Endothelial cell of umbilical vein (primary cell): ENCODE measurements at regions not wholly inside any gene's neighbourhood (a gene's known extent, or its start where the extent isn't known, plus 50 kb on each side); places are given as distances from the start of the nearest gene placed in this dataset.

Experiments
- BruUV-seq: library from RNA; stranded (reverse); fragments of 400-500 nt; replicated peaks from 2 replicates; lab custom pipeline; 2021; lab: Mats Ljungman, UMichigan
- CTCF ChIA-PET: fragments of 300-600, 350-600 bp; sonication (Branson Sonifier 250); formaldehyde crosslinking; loops from one replicate; lab custom pipeline; 2021; ENCODE audit warnings: antibody characterized with exemption, inconsistent platforms; lab: Charles Lee
- POLR2A ChIA-PET: fragments of 300-600, 350-600 bp; sonication (Branson Sonifier 250); formaldehyde crosslinking; loops from one replicate; lab custom pipeline; 2021; ENCODE audit warnings: antibody characterized with exemption, inconsistent platforms; lab: Charles Lee
- DNase-seq: peaks from one replicate; pipeline ENCODE4 v3.0.0-alpha.2; 2011; ENCODE audit warnings: low read depth, low spot score
- FAIRE-seq: peaks from 2 replicates; lab custom pipeline; 2011; peaks lifted over from hg19 to GRCh38; lab: Jason Lieb, UNC
- H2AFZ ChIP-seq: 2 replicates; pipeline ENCODE4 v1.6.0; 2012; ENCODE audit warnings: low read depth, low read length, control low read depth, inconsistent platforms
- H3K27ac ChIP-seq: 2 replicates; pipeline ENCODE4 v1.5.1; 2011; ENCODE audit warnings: low read depth, mild to moderate bottlenecking, control low read depth, low read length, moderate library complexity; ENCODE audit not compliant: insufficient read depth
- H3K27me3 ChIP-seq, 2 experiments: 2 replicates each; pipeline versions ENCODE4 v1.6.0 to v1.6.1; 2011; ENCODE audit warnings: low read length in 2 of 2, mixed read lengths in 1 of 2; ENCODE audit not compliant: control insufficient read depth in 2 of 2, insufficient read depth in 2 of 2
- H3K36me3 ChIP-seq, 2 experiments: 2 replicates in 1 of 2; 3 replicates in 1 of 2; pipeline ENCODE4 v1.5.1; 2011; ENCODE audit warnings: low read length in 2 of 2, mild to moderate bottlenecking in 1 of 2, moderate library complexity in 1 of 2; ENCODE audit not compliant: control insufficient read depth in 2 of 2, insufficient read depth in 2 of 2; ENCODE audit errors: extremely low read depth in 1 of 2
- H3K4me1 ChIP-seq: 3 replicates; pipeline ENCODE4 v1.5.1; 2011; ENCODE audit warnings: mild to moderate bottlenecking, low read length; ENCODE audit not compliant: control insufficient read depth, insufficient read depth; ENCODE audit errors: extremely low read depth
- H3K4me2 ChIP-seq: 2 replicates; pipeline ENCODE4 v1.6.1; 2011; ENCODE audit warnings: low read length, control low read depth, mixed read lengths; ENCODE audit not compliant: insufficient read depth
- H3K4me3 ChIP-seq, 3 experiments: fragments of 200-600 bp in 1 of 3; sonication (generic), shearing (Covaris generic) in 1 of 3; replicated peaks in 1 of 3; 2 replicates each; pipeline ENCODE4 v1.5.1; 2011 to 2016; ENCODE audit warnings: control low read depth in 3 of 3, low read length in 3 of 3, mild to moderate bottlenecking in 2 of 3, inconsistent platforms in 1 of 3, low read depth in 1 of 3, moderate library complexity in 1 of 3; ENCODE audit not compliant: insufficient read depth in 1 of 3
- H3K79me2 ChIP-seq: 2 replicates; pipeline ENCODE4 v1.6.0; 2012; ENCODE audit warnings: low read length, inconsistent platforms; ENCODE audit not compliant: control insufficient read depth, insufficient read depth
- H3K9ac ChIP-seq: replicated peaks from 2 replicates; pipeline ENCODE3; 2011; ENCODE audit warnings: low read length, control low read depth; ENCODE audit not compliant: insufficient read depth; ENCODE audit errors: extremely low read depth
- H3K9me1 ChIP-seq: replicated peaks from 3 replicates; pipeline ENCODE4 v1.6.0; 2011; ENCODE audit warnings: mild to moderate bottlenecking, low read length; ENCODE audit not compliant: control insufficient read depth, insufficient read depth; ENCODE audit errors: extremely low read depth
- H3K9me3 ChIP-seq: replicated peaks from 2 replicates; pipeline ENCODE4 v1.5.1; 2012; ENCODE audit warnings: low read length, inconsistent platforms; ENCODE audit not compliant: control insufficient read depth, insufficient read depth
- H4K20me1 ChIP-seq: replicated peaks from 2 replicates; pipeline ENCODE3; 2011; ENCODE audit warnings: mild to moderate bottlenecking, low read length; ENCODE audit not compliant: control insufficient read depth, insufficient read depth; ENCODE audit errors: extremely low read depth
- EZH2 ChIP-seq: IDR thresholded peaks from 2 replicates; pipeline ENCODE4 v1.6.1; 2012; ENCODE audit warnings: borderline replicate concordance, low read depth, mild to moderate bottlenecking, moderate library complexity, low read length, inconsistent platforms; ENCODE audit not compliant: severe bottlenecking
- FOS ChIP-seq: IDR thresholded peaks from 2 replicates; pipeline ENCODE4 v1.6.1; 2011; ENCODE audit warnings: mild to moderate bottlenecking, low read length, moderate library complexity, borderline replicate concordance; ENCODE audit not compliant: insufficient read depth
- GATA2 ChIP-seq: IDR thresholded peaks from 2 replicates; pipeline ENCODE4 v1.7.0; 2011; ENCODE audit warnings: low read depth, mild to moderate bottlenecking, moderate library complexity, mixed read lengths, low read length; ENCODE audit not compliant: insufficient read length, insufficient read depth
- JUN ChIP-seq: IDR thresholded peaks from 2 replicates; pipeline ENCODE4 v1.6.1; 2011; ENCODE audit warnings: borderline replicate concordance, low read depth; ENCODE audit not compliant: insufficient read length, insufficient read depth
- MYC ChIP-seq: IDR thresholded peaks from one replicate; pipeline ENCODE4 v1.6.1; 2011; ENCODE audit warnings: mild to moderate bottlenecking, low read depth, low read length
- POLR2A ChIP-seq: IDR thresholded peaks from 2 replicates; pipeline ENCODE4 v1.6.1; 2012; ENCODE audit warnings: low read depth, mild to moderate bottlenecking, control low read depth, low read length
- POLR2AphosphoS5 ChIP-seq: IDR thresholded peaks from 2 replicates; pipeline ENCODE4 v1.6.1; 2012; ENCODE audit warnings: low read depth, mild to moderate bottlenecking, control low read depth, low read length, moderate library complexity; ENCODE audit not compliant: insufficient read depth
- dilution Hi-C: fragments of 300-500 bp; cut with MboI; formaldehyde crosslinking; loops from one replicate; pipeline ENCODE4 v1.15.0; 2019; ENCODE audit warnings: low sequenced_read_pairs; ENCODE audit not compliant: extremely low pct_ligation_motif_present
- intact Hi-C: fragments of 100-400 bp; cut with micrococcal nuclease; formaldehyde crosslinking; loops from one replicate; pipeline ENCODE4 v1.10.0; 2022
- TF ChIP-seq, protein P1 (sequence below): IDR thresholded peaks from 2 replicates; pipeline ENCODE4 v1.6.1; 2011; ENCODE audit not compliant: insufficient read depth, insufficient read length
- TF ChIP-seq, protein P2 (sequence below), 2 donors: IDR thresholded peaks; 1 replicate in 1 of 2; 2 replicates in 1 of 2; pipeline ENCODE4 v1.5.1; 2011; ENCODE audit warnings: low read length in 2 of 2, mild to moderate bottlenecking in 2 of 2, moderate library complexity in 2 of 2, control low read depth in 1 of 2, inconsistent platforms in 1 of 2, low read depth in 1 of 2; ENCODE audit not compliant: insufficient read depth in 1 of 2; ENCODE audit errors: extremely low read depth in 1 of 2

DNA sequence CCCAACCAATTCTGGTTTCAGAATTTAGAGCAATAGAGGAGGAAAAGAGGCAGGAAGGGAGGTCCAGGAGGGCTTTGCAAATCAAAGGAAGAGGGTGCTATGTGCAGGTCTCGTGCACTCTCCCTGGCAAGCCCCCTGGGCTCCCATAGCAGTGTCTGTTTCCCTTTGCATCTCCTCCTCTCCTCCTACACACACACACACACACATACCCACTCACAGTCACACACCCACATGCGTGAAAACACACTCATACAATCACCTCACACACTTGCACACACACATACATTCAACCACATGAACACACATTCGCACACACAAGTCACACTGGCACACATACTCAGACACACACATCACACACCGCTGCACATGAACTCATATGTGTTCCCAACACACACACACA lies 105.3 kb downstream of the OAT start:
- no peak overlapping the region for H3K9ac ChIP-seq
- no peak for TF ChIP-seq POLR2AphosphoS5
- TF ChIP-seq JUN = no peak
- TF ChIP-seq, protein P1, sequence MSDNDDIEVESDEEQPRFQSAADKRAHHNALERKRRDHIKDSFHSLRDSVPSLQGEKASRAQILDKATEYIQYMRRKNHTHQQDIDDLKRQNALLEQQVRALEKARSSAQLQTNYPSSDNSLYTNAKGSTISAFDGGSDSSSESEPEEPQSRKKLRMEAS = no peak
- TF ChIP-seq, protein P2, sequence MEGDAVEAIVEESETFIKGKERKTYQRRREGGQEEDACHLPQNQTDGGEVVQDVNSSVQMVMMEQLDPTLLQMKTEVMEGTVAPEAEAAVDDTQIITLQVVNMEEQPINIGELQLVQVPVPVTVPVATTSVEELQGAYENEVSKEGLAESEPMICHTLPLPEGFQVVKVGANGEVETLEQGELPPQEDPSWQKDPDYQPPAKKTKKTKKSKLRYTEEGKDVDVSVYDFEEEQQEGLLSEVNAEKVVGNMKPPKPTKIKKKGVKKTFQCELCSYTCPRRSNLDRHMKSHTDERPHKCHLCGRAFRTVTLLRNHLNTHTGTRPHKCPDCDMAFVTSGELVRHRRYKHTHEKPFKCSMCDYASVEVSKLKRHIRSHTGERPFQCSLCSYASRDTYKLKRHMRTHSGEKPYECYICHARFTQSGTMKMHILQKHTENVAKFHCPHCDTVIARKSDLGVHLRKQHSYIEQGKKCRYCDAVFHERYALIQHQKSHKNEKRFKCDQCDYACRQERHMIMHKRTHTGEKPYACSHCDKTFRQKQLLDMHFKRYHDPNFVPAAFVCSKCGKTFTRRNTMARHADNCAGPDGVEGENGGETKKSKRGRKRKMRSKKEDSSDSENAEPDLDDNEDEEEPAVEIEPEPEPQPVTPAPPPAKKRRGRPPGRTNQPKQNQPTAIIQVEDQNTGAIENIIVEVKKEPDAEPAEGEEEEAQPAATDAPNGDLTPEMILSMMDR (IDR thresholded peaks at IDR 0.05; ENCODE audit: extremely low read depth in 1 of 2, insufficient read depth in 1 of 2, low read depth in 1 of 2, low read length in 2 of 2) = no peak
- FAIRE-seq = no peak
- no peak overlapping the region for H3K27ac ChIP-seq
- DNase-seq = no peak
- ChIA-PET POLR2A (no interaction called here), CTCF (no interaction called here)
- no peak overlapping the region for H3K4me2 ChIP-seq
- H3K36me3 ChIP-seq = no peaks in the 10 kb centered on the region
- no peaks in the 10 kb centered on the region for H3K79me2 ChIP-seq
- intact Hi-C loops = no loop called here
- no peaks in the 10 kb centered on the region for H3K27me3 ChIP-seq
- no peaks in the 10 kb centered on the region for H3K4me1 ChIP-seq
- dilution Hi-C loops = no loop called here
- H2AFZ ChIP-seq = no peak overlapping the region
- no TSS peak for BruUV-seq
- no peaks in the 10 kb centered on the region for H3K9me3 ChIP-seq
- H3K9me1 ChIP-seq = no peaks in the 10 kb centered on the region
- no peaks in the 10 kb centered on the region for H4K20me1 ChIP-seq
- H3K4me3 ChIP-seq = no peak overlapping the region

DNA sequence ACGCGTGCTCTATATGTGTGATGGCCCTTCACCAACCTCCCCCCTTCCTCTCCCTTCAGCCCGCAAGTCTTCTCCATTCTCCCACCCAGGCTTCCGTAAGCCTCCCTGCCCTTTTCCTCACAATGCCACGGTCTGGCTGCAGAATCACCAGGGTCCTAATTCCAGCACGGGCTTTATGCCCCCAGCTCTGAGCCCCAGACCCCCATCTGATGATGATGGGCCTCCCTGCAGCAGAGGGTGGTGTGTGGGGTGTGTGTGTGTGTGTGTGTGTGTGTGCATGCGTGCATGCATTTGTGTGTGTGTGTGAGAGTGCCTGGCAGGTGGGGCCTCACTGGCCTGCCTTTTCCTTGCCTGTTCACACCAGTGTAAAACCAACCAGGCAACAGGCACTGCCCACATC lies 109.9 kb downstream of the OAT start:
- Histone ChIP-seq H3K9ac (no peak overlapping the region), H3K27me3 (no peaks in the 10 kb centered on the region), H3K27ac (no peak overlapping the region), H3K9me3 (no peaks in the 10 kb centered on the region), H3K4me1 (no peaks in the 10 kb centered on the region), H3K4me2 (no peak overlapping the region), H3K79me2 (no peaks in the 10 kb centered on the region), H2AFZ (no peak overlapping the region), H3K4me3 (no peak overlapping the region), H4K20me1 (no peaks in the 10 kb centered on the region), H3K36me3 (no peaks in the 10 kb centered on the region), H3K9me1 (no peaks in the 10 kb centered on the region)
- intact Hi-C loops = no loop called here
- ChIA-PET POLR2A (no interaction called here), CTCF (no interaction called here)
- no peak for FAIRE-seq
- DNase-seq = no peak
- TF ChIP-seq, protein P2 (IDR thresholded peaks at IDR 0.05; ENCODE audit: extremely low read depth in 1 of 2, insufficient read depth in 1 of 2, low read depth in 1 of 2, low read length in 2 of 2) = no peak
- no peak for TF ChIP-seq GATA2
- TF ChIP-seq JUN = no peak
- TF ChIP-seq POLR2AphosphoS5 = no peak
- TF ChIP-seq EZH2 = no peak
- TF ChIP-seq FOS = no peak
- TF ChIP-seq, protein P1 = no peak
- TF ChIP-seq POLR2A = no peak
- no peak for TF ChIP-seq MYC
- BruUV-seq = no TSS peak
- dilution Hi-C loops = no loop called here
